ENCODE measurements at regions not wholly inside any gene's neighbourhood (a gene's known extent, or its start where the extent isn't known, plus 50 kb on each side); places are given as distances from the start of the nearest gene placed in this dataset.

GRCh38 chr20:61118429-61119224 is 133.4 kb upstream of the CDH4 start:
- DNase-seq = no peak

GRCh38 chr20:61119273-61119672 is 132.8 kb upstream of the CDH4 start:
- no peak for DNase-seq

GRCh38 chr20:61119794-61120410 is 132.2 kb upstream of the CDH4 start:
- no peak for DNase-seq

- DNase-seq = peak; percentile 23
These were observed 131.2 kb upstream of the CDH4 start for GRCh38 chr20:61120595-61121515.

- no peak for DNase-seq
These were observed 130.4 kb upstream of the CDH4 start for GRCh38 chr20:61121661-61122060.

- DNase-seq = no peak
These were observed 128.8 kb upstream of the CDH4 start for GRCh38 chr20:61123286-61123685.

- no peak for DNase-seq
These were observed 128.2 kb upstream of the CDH4 start for GRCh38 chr20:61123751-61124368.

- DNase-seq = no peak
These were observed 127.0 kb upstream of the CDH4 start for GRCh38 chr20:61125076-61125475.

- DNase-seq = no peak
These were observed 126.4 kb upstream of the CDH4 start for GRCh38 chr20:61125546-61126180.

GRCh38 chr20:61126369-61127195 is 125.5 kb upstream of the CDH4 start:
- no peak for DNase-seq

- no peak for DNase-seq
These were observed 124.6 kb upstream of the CDH4 start for GRCh38 chr20:61127311-61128039.

GRCh38 chr20:61128701-61129269 is 123.3 kb upstream of the CDH4 start:
- DNase-seq = no peak

GRCh38 chr20:61129311-61129710 is 122.8 kb upstream of the CDH4 start:
- no peak for DNase-seq

- DNase-seq = no peak
These were observed 121.9 kb upstream of the CDH4 start for GRCh38 chr20:61130156-61130555.

GRCh38 chr20:61131944-61132343 is 120.1 kb upstream of the CDH4 start:
- no peak for DNase-seq

- no peak for DNase-seq
These were observed 118.5 kb upstream of the CDH4 start for GRCh38 chr20:61133611-61134010.

- no peak for DNase-seq
These were observed 117.6 kb upstream of the CDH4 start for GRCh38 chr20:61134296-61135030.

GRCh38 chr20:61135266-61135665 is 116.8 kb upstream of the CDH4 start:
- no peak for DNase-seq

GRCh38 chr20:61135968-61136367 is 116.1 kb upstream of the CDH4 start:
- no peak for DNase-seq

- DNase-seq = no peak
These were observed 113.5 kb upstream of the CDH4 start for GRCh38 chr20:61138566-61138965.

Measured in CD4-positive, alpha-beta T cell treated with Interleukin-17A for 4 hours (primary cell).